ENCODE measurements at regions not wholly inside any gene's neighbourhood (a gene's known extent, or its start where the extent isn't known, plus 50 kb on each side); places are given as distances from the start of the nearest gene placed in this dataset.

- POLR2A ChIA-PET = no interaction called here
- no peaks in the 10 kb centered on the region for H3K9me3 ChIP-seq (ENCODE audit: control insufficient read depth, insufficient read depth, low read depth, low read length)
- H3K36me3 ChIP-seq (ENCODE audit: control insufficient read depth in 2 of 2, insufficient read depth in 1 of 2, low read length in 2 of 2) = no peaks in the 10 kb centered on the region
- H3K27ac ChIP-seq (ENCODE audit: extremely low read depth, low read depth, low read length) = no peak overlapping the region
- H3K4me1 ChIP-seq (ENCODE audit: control insufficient read depth, insufficient read depth, low read length) = no peaks in the 10 kb centered on the region
- TF ChIP-seq ZNF223 (tag by site-specific recombination; IDR thresholded peaks at IDR 0.05) (no peak), REST (tag by site-specific recombination; IDR thresholded peaks at IDR 0.05) (peak; percentile 75), ZNF529 (tag by site-specific recombination; IDR thresholded peaks at IDR 0.05; ENCODE audit: insufficient replicate concordance) (no peak), ZBTB10 (tag by site-specific recombination; IDR thresholded peaks at IDR 0.05) (no peak), PBX3 (CRISPR knock-in tag; IDR thresholded peaks at IDR 0.05) (no peak)
- CTCF ChIA-PET = no interaction called here
- H3K4me3 ChIP-seq (ENCODE audit: low read depth, low read length) = no peak overlapping the region
These were observed 55.5 kb downstream of the INHBB start for GRCh38 chr2:120401275-120402066.

GRCh38 chr2:120402067-120402433 is 56.1 kb downstream of the INHBB start:
- Histone ChIP-seq H3K4me3 (ENCODE audit: low read depth, low read length) (no peak overlapping the region), H3K27ac (ENCODE audit: extremely low read depth, low read depth, low read length) (no peak overlapping the region), H3K4me1 (ENCODE audit: control insufficient read depth, insufficient read depth, low read length) (no peaks in the 10 kb centered on the region), H3K9me3 (ENCODE audit: control insufficient read depth, insufficient read depth, low read depth, low read length) (no peaks in the 10 kb centered on the region), H3K36me3 (ENCODE audit: control insufficient read depth in 2 of 2, insufficient read depth in 1 of 2, low read length in 2 of 2) (no peaks in the 10 kb centered on the region)
- TF ChIP-seq ZNF423 (tag by site-specific recombination; IDR thresholded peaks at IDR 0.05) = no peak
- TF ChIP-seq ZNF274 (IDR thresholded peaks at IDR 0.05; ENCODE audit: low read length) = no peak
- TF ChIP-seq ZNF274 (tag by site-specific recombination; IDR thresholded peaks at IDR 0.05; ENCODE audit: borderline replicate concordance) = no peak
- TF ChIP-seq ZNF837 (tag by site-specific recombination; IDR thresholded peaks at IDR 0.05) = no peak
- no peak for TF ChIP-seq ZNF558 (tag by site-specific recombination; IDR thresholded peaks at IDR 0.05)
- CTCF ChIA-PET = no interaction called here
- POLR2A ChIA-PET = no interaction called here

GRCh38 chr2:120402508-120402907 is 56.6 kb downstream of the INHBB start:
- Histone ChIP-seq H3K36me3 (ENCODE audit: control insufficient read depth in 2 of 2, insufficient read depth in 1 of 2, low read length in 2 of 2) (no peaks in the 10 kb centered on the region), H3K27ac (ENCODE audit: extremely low read depth, low read depth, low read length) (no peak overlapping the region), H3K4me1 (ENCODE audit: control insufficient read depth, insufficient read depth, low read length) (no peaks in the 10 kb centered on the region; the same call in 1 of the 2 replicates), H3K4me3 (ENCODE audit: low read depth, low read length) (no peak overlapping the region), H3K9me3 (ENCODE audit: control insufficient read depth, insufficient read depth, low read depth, low read length) (no peaks in the 10 kb centered on the region)
- TF ChIP-seq ZNF626 (tag by site-specific recombination; IDR thresholded peaks at IDR 0.05) = no peak
- TF ChIP-seq ZNF335 (tag by site-specific recombination; conservative IDR thresholded peaks at IDR 0.05) = no peak
- no peak for TF ChIP-seq ZNF768 (tag by site-specific recombination; IDR thresholded peaks at IDR 0.05)
- TF ChIP-seq ZNF155 (tag by site-specific recombination; IDR thresholded peaks at IDR 0.05) = no peak
- no peak for TF ChIP-seq ZNF555 (tag by site-specific recombination; conservative IDR thresholded peaks at IDR 0.05)
- no peak for TF ChIP-seq EGR2 (tag by site-specific recombination; IDR thresholded peaks at IDR 0.05; ENCODE audit: low read depth)
- TF ChIP-seq ZBTB7A (tag by site-specific recombination; IDR thresholded peaks at IDR 0.05; ENCODE audit: low read depth) = no peak
- POLR2A ChIA-PET = no interaction called here
- CTCF ChIA-PET = no interaction called here
